HG02884 (cell line): ENCODE measurements at regions not wholly inside any gene's neighbourhood (a gene's known extent, or its start where the extent isn't known, plus 50 kb on each side); places are given as distances from the start of the nearest gene placed in this dataset.
A peak's percentile ranks its signal among the peaks of the same experiment; 100 is the strongest.

Experiments used
- ATAC-seq: cut with Tn5 transposase; IDR thresholded peaks from one replicate; pipeline ENCODE4 v1.9.1; 2021; ENCODE audit warnings: mild to moderate bottlenecking, moderate library complexity; ENCODE audit not compliant: unreplicated experiment

DNA sequence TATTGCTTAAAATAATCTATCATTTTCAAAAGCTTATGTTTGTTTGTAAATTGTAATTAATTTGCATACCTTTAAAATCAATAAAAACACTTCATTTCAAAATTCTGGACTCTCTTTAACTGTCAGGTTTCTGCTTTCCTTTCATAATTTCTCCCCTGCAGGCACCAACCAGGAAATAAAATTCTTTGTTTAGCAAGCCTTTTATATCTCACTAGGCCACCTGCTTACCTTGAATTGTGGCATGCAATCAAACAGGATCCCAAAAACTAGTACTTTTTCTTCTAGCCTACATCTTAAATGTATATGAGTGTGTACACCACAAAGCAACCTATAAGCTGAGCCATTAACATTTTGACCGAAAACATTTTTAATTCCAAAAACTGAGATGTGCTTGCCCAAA is 233.1 kb downstream of the NR4A2 start:
- ATAC-seq = no peak

- ATAC-seq = no peak
Measured at GRCh38 chr2:156098506-156098905, 234.0 kb downstream of the NR4A2 start.

DNA sequence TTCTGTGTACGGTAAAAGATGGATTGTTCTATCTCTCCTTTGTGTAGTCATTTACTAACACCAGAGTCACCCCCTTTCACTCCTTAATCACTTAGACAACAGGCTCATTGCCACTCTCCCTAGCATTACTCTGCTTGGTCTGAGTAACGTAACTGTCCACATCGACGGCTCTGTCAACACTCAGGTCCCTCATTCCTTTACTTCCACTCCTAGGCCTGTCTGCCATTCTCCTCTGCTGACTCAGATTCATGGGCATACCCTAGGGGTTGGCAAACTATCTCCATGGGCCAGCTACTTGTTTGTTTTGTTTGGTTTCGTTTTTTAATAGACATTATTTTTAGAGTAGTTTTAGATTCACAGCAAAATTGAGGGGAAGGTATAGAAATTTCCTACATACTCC is 243.9 kb downstream of the NR4A2 start:
- no peak for ATAC-seq

- ATAC-seq = peak; percentile 49
Measured at GRCh38 chr2:156087875-156088274, 244.6 kb downstream of the NR4A2 start.

- no peak for ATAC-seq
Measured at GRCh38 chr2:156083763-156084493, 248.6 kb downstream of the NR4A2 start.

GRCh38 chr2:156079845-156080244 is 252.7 kb downstream of the NR4A2 start:
- ATAC-seq = no peak

GRCh38 chr2:156077041-156077742 is 255.3 kb downstream of the NR4A2 start:
- ATAC-seq = no peak

- no peak for ATAC-seq
Measured at GRCh38 chr2:156065912-156066311, 266.6 kb downstream of the NR4A2 start.

DNA sequence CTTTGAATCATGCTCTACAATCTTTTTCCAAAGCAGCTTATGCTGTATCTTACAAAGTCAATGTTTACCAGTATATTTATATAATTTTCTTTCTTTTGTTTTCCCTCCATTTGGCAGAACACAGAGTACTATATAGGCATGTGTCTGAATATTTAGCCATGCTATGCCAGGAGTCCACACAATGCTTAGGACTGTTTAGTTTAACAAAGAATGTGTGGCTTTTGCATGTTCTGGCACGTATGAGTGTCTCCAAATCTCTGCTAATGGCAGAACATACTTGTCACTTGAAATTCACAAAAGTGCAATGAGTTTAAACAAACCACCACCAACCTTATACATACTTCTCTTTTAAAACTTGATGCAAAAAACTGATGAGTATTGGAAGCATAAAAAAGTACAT is 268.0 kb downstream of the NR4A2 start:
- ATAC-seq = no peak

GRCh38 chr2:156057647-156058046 is 274.9 kb downstream of the NR4A2 start:
- no peak for ATAC-seq

GRCh38 chr2:156054983-156055382 is 277.5 kb downstream of the NR4A2 start:
- no peak for ATAC-seq

GRCh38 chr2:156046900-156047299 is 285.6 kb downstream of the NR4A2 start:
- ATAC-seq = no peak

GRCh38 chr2:156042895-156043294 is 289.6 kb downstream of the NR4A2 start:
- no peak for ATAC-seq

GRCh38 chr2:156038021-156038420 is 294.5 kb downstream of the NR4A2 start:
- ATAC-seq = no peak

DNA sequence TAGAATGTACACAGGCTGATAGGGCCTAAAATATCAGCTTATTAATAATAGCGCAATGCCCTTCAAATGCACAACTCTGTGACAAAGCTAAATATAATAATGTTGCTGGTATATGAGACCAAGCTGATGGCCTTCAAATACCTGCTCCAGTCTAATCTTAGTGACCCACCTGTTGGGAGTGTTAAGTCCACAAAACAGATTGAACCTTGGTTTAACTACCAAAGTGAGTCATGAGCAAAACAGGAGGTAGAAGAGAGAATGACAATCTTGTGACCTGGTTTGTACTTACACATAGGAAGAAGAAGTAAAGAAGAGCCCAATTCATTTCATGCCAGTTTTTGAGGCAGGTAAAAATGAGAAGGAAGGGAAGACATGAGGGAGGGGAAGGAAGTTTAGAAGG is 295.0 kb downstream of the NR4A2 start:
- ATAC-seq = no peak

GRCh38 chr2:156031121-156031520 is 301.4 kb downstream of the NR4A2 start:
- no peak for ATAC-seq

DNA sequence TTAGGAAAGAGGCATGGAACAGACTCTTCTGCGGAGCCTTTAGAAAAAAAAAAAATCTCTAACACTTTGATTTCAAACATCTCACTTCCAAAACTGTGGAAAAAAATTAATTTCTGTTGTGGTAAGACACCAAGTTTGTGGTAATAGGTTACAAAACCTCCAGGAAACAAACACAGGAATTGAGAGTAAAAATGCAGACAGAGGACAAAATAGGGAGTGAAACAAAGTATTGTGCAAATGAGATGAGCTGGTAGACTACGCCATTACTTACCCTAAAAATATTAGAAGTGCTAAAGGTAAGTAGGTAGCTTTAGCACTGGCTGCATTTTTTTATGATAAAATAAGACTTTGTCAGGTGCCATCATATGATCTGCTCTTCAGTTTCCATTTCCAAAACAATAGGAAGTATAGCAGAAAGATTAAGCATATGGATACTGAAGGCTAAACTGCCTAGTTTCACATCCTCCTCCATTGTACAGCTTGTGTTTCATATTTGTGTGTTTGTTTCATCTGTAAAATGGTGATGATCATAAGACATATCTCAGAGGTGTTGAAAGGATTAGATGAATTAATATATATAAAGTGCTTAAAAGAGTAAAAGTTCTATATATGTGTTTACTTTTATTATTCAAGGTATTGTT is 309.2 kb downstream of the NR4A2 start:
- no peak for ATAC-seq

GRCh38 chr2:156021146-156022040 is 311.1 kb downstream of the NR4A2 start:
- ATAC-seq = no peak

- ATAC-seq = no peak
Measured at GRCh38 chr2:156019341-156019740, 313.2 kb downstream of the NR4A2 start.

GRCh38 chr2:156017341-156017885 is 315.1 kb downstream of the NR4A2 start:
- ATAC-seq = no peak

- no peak for ATAC-seq
Measured at GRCh38 chr2:156009293-156009692, 323.2 kb downstream of the NR4A2 start.
